KBM-7 (cell line): ENCODE measurements at regions not wholly inside any gene's neighbourhood (a gene's known extent, or its start where the extent isn't known, plus 50 kb on each side); places are given as distances from the start of the nearest gene placed in this dataset.

Source experiments
- DNase-seq: peaks from one replicate; pipeline ENCODE4 v3.0.0-alpha.2; 2015
- in situ Hi-C: fragments of 300-500 bp; cut with MboI; formaldehyde crosslinking; loops from 2 replicates; pipeline ENCODE4 v1.14.3; 2020; ENCODE audit warnings: low sequenced_read_pairs, low pct_unique_long_range_greater_than_20kb, mixed read lengths

DNA sequence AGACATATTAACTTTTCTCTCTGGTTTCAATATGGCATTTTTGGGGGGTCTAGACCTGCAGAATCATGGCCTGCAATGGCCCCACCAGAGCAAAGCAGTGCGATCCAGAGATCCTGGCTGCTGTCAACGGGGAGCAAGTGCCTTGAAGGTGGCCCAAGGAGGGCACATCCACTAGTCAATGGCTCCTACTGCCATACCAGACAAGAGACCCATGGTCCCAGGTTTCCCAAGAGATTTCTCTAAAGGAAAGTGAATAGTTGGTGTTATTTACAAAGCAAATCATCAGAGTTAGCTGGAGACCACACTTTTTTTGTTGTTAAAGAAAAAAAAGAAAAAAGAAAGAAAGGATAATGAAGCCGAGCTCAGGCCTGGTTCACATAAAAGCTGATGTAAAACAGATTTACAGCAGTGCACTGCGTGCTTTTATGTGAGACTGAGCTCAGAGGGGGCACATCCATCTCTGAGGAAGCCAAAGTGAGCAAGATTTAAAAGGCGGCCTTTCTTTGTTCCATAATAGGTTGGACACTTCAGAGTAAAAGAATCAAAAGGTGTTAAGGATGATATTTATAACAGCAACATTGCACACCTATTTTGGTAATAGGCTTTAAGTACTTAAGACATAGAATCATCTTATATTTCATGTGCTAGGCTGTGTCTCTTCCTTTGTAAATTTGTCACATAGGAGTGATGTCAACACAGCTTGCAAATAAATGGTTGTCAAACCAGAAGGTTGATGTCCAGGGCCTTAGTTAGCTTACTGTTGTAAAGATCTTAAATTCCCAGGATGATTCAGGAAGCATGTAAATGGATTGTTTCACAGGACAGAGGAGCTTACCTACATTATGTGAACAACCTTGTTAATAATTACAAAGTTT is 201.3 kb upstream of the NTM start:
- in situ Hi-C loops, result no loop called here
- DNase-seq, result no peak

DNA sequence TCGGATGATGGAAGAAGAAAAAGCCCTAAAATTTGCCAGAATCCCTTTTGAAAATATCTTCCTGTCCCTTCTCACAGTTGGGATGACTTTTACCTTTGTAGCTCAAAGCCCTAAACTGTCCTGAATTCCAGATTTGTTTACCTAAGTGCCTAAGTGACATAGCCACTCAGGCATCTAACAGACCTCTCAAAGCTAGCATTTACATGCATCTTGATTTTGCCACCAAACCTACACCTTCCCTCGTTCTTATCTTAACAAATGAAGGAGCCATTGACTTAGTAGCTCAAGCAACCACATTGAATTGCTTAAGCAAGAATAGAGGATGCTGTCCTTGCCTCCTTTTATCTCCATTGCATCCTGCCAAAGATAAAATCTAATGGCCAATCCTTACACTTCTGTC is 198.4 kb upstream of the NTM start:
- DNase-seq, result no peak
- in situ Hi-C loops, result no loop called here

DNA sequence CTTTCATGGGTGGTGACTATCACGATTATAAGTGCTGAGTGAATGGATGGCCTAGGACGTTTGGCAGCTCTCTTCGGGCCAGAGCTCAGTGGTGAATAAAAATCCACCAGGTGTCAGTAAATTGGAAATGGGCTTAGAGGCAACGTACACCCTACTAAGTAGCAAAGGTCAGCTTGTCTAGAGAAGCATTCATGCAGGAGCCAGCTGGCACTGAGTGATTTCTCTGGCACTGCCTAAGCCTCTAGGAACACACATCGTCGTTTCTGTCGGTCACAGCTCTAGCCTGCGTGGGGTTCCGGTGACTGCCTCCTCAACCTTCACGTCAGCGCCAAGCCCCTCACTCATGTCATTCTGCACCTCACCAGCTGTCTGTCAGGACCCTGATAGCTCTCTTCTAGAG is 192.4 kb upstream of the NTM start:
- in situ Hi-C loops, result no loop called here
- DNase-seq, result no peak

GRCh38 chr11:131178596-131178995 is 191.8 kb upstream of the NTM start:
- in situ Hi-C loops, result no loop called here
- no peak for DNase-seq

DNA sequence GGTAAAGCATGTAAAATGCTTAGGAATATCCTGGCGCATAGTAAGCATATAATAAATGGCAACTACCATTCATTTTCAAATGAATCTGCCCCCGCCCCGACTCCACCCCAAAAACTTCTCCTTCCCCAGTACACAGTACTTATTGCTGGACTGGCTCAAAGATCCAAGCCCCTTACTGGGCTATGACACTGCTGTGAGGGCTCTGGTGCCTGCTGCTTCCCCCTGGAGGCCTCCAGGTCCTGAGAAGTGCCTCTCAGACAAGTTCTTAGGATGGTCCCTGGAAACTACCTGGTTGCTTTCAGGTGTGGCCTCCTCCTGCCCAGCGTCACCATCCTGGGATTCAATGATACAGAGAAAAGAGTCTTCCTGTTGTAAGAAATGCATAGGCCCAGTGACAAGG is 190.6 kb upstream of the NTM start:
- in situ Hi-C loops, result no loop called here
- no peak for DNase-seq

- DNase-seq, result no peak
- in situ Hi-C loops, result no loop called here
Observed at GRCh38 chr11:131185915-131186314, 184.5 kb upstream of the NTM start.

- peak; percentile 18 for DNase-seq
- in situ Hi-C loops, result no loop called here
Observed at GRCh38 chr11:131186629-131187101, 183.8 kb upstream of the NTM start.

DNA sequence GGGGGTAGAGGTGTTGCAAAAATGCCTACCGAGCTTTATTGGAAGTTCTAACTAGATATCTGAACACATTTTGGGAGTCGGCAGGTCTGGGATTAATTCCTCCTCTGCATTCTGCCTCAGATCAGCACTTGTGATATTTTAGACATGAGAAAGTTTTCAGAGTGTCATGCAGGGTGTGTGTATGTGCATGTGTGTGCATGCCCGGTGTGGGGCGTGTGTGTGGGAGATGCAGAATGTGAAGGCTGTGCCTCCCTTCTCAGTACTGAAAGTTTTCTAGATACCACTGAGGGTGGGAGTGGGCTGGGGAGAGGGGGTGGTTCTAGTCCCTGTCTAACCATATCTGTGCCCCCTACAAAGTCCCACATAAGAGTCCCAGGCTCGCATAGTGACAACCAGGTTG is 180.0 kb upstream of the NTM start:
- in situ Hi-C loops, result no loop called here
- no peak for DNase-seq

DNA sequence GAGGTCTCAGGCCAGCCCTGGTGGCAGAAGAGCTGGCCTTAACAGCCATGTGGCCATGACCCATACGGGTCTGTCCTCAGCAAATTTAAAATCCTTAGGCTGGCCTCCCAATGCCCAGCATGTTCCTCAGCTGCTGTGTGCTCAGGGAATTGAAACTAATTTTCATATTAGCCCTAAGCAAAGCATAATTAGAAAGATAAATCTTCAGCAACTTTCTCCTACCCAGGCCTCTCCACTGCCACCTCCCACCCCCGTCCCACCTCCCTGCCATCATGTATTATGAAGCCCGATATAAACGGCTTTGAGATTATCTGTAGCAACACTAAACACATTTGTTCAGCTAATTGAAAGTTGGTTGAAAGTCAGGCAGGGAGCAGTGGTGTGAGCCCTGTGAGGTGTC is 178.8 kb upstream of the NTM start:
- in situ Hi-C loops, result no loop called here
- no peak for DNase-seq

- no peak for DNase-seq
- in situ Hi-C loops, result no loop called here
Observed at GRCh38 chr11:131192628-131193027, 177.8 kb upstream of the NTM start.

DNA sequence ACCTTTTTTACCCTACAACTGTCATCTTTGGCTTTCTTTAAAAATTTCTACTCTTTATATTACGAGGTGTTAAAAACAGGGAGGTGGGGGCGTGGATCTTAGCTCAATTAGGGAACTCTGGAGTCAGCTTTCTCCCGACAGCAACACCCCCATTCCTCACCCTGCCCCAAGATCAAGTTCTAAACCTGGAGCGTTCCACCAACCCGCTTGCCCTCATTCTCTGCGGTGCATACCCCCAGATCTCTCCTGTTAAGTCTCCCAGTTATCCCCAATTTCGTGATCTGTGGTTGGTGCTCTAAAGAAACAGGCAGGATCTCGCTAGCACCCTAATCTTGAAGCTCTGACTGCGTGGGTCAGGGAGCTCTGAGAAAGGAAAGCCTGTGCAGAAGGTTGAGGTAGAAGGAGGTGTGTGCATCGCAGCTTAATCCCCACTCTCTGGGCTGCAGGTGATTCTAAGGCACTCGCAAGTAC is 177.3 kb upstream of the NTM start:
- in situ Hi-C loops, result no loop called here
- DNase-seq, result no peak

DNA sequence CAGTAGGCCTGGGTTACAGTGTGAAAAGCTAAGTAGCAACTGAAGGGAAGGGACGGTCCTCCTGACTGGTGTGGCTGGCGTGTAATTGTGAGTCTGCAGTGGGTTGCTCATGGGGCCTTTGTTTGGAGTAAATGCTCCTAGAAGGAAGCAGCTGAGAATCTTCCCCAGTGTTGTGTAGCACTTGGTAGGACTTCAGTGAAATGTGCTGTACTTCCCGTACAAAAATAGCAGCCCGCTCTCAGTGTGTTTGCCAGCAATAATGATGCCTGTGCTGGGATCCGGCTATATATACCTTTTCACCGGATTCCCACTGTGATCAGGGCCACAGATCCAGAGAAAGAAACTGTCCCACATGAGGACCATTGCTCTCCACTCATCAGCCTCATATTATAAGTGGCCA is 175.7 kb upstream of the NTM start:
- in situ Hi-C loops, result no loop called here
- no peak for DNase-seq

DNA sequence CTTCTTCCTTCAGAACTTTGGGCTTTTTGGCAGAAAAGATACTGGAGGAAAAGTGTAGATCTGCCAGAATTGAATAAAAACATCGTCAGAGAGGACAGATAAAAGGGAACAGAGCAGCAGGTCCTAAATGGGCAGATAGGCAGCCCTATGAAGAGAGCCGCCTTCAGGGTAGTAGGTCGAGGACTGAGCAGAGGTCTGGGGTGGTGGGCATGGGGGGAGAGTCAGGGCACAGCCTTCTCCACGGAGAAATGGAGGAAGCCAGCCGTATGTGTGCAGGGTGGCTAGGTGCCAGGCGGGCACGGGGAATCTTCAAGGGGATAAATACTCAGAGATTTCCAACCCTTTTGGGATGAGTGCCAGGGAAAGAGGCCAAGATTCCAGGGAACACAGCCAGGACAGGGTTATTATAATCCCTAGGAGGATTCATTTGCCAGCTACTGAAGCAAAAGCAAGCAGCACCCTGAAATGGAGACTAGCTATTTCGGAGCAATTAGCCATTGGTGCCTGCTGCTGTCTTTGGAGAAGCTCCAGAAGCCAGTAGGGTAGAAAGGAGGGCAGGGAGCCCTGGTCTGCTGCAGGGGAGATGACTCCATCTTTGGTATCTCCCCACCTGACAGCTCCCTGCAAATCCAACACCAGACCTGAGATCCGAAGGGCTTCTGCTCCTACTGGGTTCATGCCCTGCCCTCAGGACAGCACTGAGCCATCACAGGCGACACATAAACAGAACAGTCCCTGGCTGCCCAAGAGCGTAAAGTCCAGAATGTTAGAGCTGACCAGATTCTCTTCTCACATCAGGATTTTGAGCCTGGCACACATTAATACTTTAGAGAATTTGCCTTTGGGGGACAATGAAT is 174.5 kb upstream of the NTM start:
- in situ Hi-C loops, result no loop called here
- DNase-seq, result no peak

DNA sequence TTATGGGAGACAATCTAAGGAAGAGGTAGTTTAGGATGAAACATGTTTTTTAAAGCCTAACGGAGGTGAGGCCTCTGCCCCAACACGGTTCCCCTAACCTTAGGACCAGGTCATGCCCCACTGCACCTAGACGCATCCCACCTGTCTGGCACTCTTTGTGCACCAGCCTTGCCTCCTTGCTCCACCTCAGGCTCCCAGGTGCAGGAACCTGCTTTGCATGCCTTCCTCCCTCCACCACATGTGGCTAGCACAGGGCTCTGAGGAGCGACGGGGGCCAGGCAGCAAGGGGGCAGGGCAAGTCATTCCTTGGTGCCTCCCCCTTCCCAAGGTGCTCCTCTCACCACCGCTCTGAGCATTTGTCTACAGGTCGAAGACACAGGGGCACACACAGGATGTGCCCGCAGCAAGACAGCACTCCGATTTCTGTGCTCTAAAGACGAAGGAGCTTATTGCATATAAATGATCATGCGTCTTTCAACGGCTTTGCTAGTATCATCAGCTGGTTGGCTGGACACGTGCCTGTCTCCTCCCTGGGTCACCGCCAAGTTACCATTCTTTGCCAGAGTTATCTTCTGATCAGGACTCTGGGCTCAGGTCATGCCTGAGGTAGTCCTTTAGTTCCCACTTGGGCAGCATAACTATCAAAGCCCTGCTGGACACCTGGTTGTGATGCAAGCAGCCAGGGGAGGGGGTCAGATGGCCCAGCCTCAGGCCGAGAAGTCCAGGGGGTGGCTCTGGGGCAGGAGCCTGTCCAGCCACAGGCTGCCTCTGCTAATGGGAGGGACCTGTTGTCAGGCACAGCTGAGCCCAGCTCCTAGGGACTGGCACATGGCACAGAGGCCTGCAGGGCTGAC is 172.0 kb upstream of the NTM start:
- in situ Hi-C loops, result no loop called here
- DNase-seq, result no peak

DNA sequence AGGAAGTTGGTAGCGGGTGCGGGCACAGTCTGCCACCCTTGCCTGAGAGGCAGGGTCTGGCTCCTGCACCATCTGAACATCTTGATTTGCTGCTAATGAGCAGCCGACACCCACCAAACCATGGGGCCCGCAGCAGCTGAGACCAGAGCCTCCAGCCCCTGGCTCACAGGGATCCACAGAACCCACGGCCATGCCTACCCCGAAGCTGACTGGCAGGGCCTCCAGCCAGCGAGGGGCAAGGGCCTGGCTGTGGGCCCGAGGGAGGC is 171.5 kb upstream of the NTM start:
- DNase-seq, result no peak
- in situ Hi-C loops, result no loop called here

- DNase-seq, result no peak
- in situ Hi-C loops, result no loop called here
Observed at GRCh38 chr11:131201674-131202073, 168.7 kb upstream of the NTM start.

GRCh38 chr11:131203040-131203439 is 167.4 kb upstream of the NTM start:
- in situ Hi-C loops, result no loop called here
- DNase-seq, result no peak

- in situ Hi-C loops, result no loop called here
- DNase-seq, result no peak
Observed at GRCh38 chr11:131204282-131204681, 166.1 kb upstream of the NTM start.

DNA sequence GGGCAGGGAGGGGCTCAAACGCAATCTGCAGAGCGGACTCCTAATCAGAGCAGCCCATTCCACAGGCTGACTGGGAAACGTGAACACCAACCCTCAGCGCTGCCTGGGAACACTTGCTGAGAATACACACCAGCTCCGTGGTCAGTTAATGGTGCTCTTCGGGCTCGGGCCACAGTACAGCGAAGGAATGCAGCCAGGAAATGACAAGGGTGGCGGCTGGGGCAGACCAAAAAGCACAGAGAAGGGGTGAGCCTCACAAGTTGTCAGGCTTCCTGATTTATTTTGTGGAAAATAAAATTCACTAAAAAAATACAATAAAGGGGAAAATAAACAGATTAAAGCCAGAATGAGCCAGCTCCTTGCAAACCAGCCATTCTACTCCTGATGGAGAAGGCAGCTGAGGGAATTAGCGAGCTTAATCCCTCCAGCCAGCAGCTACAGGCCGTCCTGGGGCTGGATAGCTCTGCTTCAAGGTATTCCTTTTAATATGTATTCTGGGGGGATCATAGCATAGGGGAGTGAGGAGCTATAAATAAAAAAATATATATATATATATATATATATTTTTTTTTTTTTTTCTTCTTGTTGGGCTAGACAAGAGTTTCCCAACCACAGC is 165.5 kb upstream of the NTM start:
- in situ Hi-C loops, result no loop called here

More for the DNA sequence above, 165.5 kb upstream of the NTM start:
- no peak for DNase-seq
